HG02970 (cell line): ENCODE measurements at regions not wholly inside any gene's neighbourhood (a gene's known extent, or its start where the extent isn't known, plus 50 kb on each side); places are given as distances from the start of the nearest gene placed in this dataset.
"Not testable (repeated sequence)": the region's sequence is repeated elsewhere in the genome, so short reads cannot be mapped to it uniquely, and the experiment has no call there.

ENCODE experiments used
- ATAC-seq: cut with Tn5 transposase; IDR thresholded peaks from one replicate; pipeline ENCODE4 v1.9.1; 2021; ENCODE audit warnings: mild to moderate bottlenecking, moderate library complexity, moderate number of reproducible peaks; ENCODE audit not compliant: unreplicated experiment, low FRiP score

- no peak for ATAC-seq
These were observed 216.0 kb upstream of the DAAM1 start for GRCh38 chr14:58972233-58973017.

- no peak for ATAC-seq
These were observed 211.1 kb upstream of the DAAM1 start for GRCh38 chr14:58977366-58977765.

GRCh38 chr14:58978343-58978742 lies 210.1 kb upstream of the DAAM1 start:
- ATAC-seq = no peak

DNA sequence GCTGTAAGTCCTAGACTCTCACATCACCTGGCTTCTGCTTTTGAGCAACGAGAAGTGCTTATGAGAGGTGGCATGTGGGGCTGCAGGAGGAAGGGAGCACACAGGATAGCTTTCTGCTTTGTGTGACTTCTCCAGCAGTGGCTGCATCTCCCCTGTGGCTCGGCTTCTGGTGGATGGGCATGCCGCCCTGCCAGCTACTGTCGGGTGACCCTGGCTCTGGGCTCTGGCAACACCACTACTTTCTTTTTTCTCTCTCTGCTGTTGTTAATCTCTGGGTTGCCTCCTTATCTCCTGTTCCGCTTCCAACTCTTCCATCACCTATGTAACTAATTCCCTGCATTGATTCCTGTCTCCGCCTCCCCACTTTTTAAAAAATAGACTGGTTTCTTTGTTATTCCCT lies 209.1 kb upstream of the DAAM1 start:
- no peak for ATAC-seq

DNA sequence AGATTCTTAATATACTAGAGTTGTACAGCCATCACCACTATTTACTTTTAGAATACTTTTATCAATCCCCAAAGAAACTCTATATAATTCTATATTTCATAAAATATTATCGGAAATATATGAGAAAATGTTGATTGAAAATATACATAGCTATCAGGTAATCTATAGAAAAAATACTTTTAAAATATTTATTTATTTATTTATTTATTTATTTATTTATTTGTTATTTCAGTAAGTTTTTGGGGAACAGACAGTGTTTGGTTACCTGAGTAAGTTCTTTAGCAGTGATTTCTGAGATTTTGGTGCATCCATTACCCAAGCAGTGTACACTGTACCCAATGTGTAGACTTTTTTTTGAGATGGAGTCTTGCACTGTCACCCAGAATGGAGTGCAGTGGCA lies 206.6 kb upstream of the DAAM1 start:
- no peak for ATAC-seq

DNA sequence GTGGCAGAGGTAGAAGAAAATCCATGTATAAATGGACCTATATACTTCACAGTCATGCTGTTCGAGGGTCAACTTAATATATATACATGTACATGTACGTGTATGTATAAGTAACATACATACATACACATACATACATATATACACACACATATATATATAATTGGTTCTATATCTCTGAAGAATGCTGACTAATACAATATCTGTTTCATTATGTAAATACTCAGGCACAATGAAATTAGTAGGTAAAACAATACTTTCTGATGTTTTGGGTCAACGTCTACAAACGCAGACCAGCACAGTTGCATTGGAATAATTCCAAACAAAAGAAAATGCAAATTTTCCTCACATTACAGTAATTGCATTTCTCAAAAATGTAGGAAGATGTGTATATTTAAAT lies 202.7 kb upstream of the DAAM1 start:
- no peak for ATAC-seq

- no peak for ATAC-seq
These were observed 200.9 kb upstream of the DAAM1 start for GRCh38 chr14:58987591-58987990.

DNA sequence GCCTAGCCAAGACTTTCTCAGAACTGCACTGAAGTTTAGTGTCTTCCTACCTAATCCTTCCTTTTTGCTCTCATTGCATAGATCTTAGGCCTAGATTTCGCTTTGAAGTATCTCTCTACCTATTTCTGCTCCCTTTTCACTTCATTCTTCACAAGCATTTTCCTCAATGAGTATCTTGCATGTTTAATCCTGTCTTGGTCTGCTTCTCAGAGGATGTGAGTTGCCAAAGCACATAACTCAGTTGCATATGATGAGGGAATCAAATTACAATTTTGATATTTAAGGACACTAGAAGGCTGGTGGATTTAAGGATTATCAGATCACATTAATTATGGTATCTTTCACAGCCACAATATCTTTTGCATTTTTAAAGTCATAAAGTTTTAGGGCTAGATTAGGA lies 195.5 kb upstream of the DAAM1 start:
- ATAC-seq = no peak

DNA sequence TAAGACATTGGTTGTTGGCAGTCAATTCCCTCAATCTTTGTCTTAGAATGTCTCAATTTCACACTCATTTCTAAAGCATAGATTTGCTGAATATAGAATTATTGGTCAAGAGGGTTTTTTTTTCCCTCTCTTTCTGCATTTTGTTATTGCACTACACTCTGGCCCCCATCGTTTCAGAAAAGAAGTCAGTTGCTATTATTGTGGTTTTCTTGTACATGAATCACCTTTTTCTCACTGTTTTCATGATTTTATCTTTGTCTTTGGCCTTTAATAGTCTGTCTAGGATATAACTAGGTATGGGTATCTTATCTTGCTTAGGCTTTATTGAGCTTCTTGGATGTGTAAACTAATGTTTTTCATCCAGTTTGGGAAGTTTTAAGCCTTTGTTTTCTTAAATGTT lies 194.3 kb upstream of the DAAM1 start:
- no peak for ATAC-seq

- ATAC-seq = no peak
These were observed 184.5 kb upstream of the DAAM1 start for GRCh38 chr14:59004012-59004411.

DNA sequence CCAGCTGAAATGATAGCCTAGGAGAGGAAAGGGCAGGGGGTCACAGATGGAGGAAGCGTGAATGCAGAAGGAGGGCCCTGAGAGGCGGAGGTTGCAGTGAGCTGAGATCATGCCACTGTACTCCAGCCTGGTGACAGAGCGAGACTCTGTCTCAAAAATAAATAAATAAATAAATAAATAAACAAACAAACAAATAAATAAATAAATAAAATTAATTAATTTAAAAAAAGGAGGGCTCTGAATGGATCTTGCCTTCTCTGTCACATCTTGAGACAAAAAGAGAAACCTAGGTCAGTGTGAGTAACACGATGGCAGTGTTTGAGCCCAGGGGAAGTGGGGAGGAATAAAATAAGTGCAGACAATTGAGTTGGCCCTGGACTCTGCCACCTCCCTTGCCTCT lies 182.3 kb upstream of the DAAM1 start:
- not testable (repeated sequence) for ATAC-seq

GRCh38 chr14:59009967-59010366 lies 178.5 kb upstream of the DAAM1 start:
- ATAC-seq = no peak

DNA sequence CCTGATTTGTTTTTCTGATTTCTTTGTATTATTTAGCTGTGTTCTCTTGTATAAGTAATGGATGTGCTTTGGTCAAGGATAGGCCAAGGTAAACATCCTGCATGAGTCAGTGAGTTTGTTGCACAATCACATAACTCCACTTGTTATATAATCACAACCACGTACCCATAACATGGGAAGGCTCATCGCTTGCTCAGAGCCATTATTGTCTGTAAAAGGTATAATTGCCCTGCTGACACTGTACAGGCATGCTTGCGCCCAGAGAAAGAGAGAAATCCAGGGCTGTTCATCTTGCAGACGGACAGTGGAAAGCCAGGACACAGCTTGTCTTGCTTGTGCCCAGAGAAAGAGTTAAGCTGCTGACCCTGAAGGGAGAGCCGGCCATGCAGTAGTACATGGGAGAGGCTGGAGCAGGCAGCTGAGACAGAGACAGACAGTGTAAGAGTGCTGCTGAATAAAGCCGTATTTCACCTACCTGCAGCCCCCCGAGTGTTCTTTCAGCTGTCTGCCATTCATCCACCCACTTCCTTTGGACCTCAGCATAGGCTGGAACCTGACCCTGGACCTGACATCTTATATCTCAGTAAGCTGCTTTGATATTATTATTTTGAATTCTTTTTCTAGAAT lies 174.7 kb upstream of the DAAM1 start:
- ATAC-seq = no peak

DNA sequence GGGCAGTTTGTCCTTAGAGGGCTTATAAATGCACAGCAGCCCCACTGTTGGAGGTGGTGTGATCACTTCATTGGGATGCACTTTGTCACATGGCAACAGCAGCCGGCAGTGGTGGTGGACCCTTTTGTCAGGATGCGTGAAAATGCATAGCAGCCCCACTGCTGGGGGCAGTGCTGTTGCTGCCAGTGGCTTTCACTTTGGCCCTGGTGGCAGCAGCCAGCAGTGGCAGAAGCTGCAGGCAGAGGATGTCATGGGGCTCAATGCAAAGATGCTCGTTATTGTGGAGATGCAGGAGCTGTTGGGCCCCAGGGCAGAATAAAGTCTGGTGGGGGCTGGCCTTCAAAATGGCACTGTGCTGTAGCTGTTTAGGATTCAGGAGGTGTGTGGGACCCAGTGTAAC lies 173.0 kb upstream of the DAAM1 start:
- ATAC-seq = no peak

- no peak for ATAC-seq
These were observed 171.0 kb upstream of the DAAM1 start for GRCh38 chr14:59017285-59017965.

- ATAC-seq = no peak
These were observed 170.0 kb upstream of the DAAM1 start for GRCh38 chr14:59018460-59018859.

DNA sequence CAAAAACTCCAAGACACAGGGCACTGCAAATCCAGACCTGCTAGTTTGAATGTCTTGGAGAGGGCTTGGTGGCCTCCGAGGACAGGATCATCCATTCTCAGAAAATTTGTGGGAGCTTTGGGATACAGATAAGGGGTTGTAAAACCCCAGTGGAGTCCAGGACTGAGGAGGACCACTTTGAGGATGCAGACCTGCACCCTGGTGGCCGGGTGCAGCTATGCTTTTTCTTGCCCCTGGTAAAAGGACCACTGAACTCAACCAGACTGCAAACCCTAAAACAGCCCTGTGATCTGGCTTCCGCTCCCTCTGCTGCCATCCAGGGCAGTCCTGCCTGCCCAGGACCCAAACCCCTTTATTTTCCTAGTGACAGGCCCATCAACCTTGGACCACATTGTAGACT lies 169.5 kb upstream of the DAAM1 start:
- no peak for ATAC-seq

- no peak for ATAC-seq
These were observed 168.1 kb upstream of the DAAM1 start for GRCh38 chr14:59020382-59020781.

GRCh38 chr14:59022144-59022543 lies 166.3 kb upstream of the DAAM1 start:
- no peak for ATAC-seq

- no peak for ATAC-seq
These were observed 162.4 kb upstream of the DAAM1 start for GRCh38 chr14:59026081-59026480.

GRCh38 chr14:59026640-59027039 lies 161.8 kb upstream of the DAAM1 start:
- ATAC-seq = not testable (repeated sequence)
